Hepatocyte (in vitro differentiated cells): ENCODE measurements at regions not wholly inside any gene's neighbourhood (a gene's known extent, or its start where the extent isn't known, plus 50 kb on each side); places are given as distances from the start of the nearest gene placed in this dataset.

ENCODE experiments used
- EZH2 ChIP-seq: fragments of 200-600 bp; sonication (generic); IDR thresholded peaks from 2 replicates; pipeline ENCODE4 v1.6.1; 2016; ENCODE audit warnings: antibody characterized with exemption, mild to moderate bottlenecking, borderline replicate concordance
- EZH2phosphoT487 ChIP-seq: fragments of 200-600 bp; sonication (generic); IDR thresholded peaks from one replicate; pipeline ENCODE4 v1.6.1; 2018; ENCODE audit warnings: antibody characterized with exemption, mild to moderate bottlenecking, low read depth, moderate library complexity; ENCODE audit not compliant: unreplicated experiment, severe bottlenecking
- TF ChIP-seq, protein P1 (sequence below): fragments of 200-600 bp; sonication (generic); IDR thresholded peaks from 2 replicates; pipeline ENCODE4 v1.5.1; 2016; ENCODE audit warnings: antibody characterized with exemption, mild to moderate bottlenecking; ENCODE audit not compliant: poor library complexity

DNA sequence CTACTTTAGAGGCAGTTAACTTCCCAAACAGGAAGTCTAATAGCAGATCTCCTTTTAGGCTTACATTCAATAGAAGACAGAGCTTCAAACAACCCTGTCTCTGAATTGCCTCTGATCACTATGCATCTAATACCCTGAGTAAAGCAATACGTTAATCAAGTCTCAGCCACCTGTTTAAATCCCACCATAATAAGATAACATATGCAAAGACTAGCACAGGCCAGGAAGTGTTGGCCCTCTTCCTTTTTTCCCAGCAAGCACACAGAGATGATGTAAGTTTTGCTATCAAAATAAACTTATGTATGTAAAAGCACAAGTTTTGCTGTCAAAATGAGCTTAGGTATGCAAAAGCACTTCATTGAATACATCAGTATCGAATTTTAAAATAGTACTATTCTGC lies 385.5 kb downstream of the RND3 start:
- TF ChIP-seq, protein P1, sequence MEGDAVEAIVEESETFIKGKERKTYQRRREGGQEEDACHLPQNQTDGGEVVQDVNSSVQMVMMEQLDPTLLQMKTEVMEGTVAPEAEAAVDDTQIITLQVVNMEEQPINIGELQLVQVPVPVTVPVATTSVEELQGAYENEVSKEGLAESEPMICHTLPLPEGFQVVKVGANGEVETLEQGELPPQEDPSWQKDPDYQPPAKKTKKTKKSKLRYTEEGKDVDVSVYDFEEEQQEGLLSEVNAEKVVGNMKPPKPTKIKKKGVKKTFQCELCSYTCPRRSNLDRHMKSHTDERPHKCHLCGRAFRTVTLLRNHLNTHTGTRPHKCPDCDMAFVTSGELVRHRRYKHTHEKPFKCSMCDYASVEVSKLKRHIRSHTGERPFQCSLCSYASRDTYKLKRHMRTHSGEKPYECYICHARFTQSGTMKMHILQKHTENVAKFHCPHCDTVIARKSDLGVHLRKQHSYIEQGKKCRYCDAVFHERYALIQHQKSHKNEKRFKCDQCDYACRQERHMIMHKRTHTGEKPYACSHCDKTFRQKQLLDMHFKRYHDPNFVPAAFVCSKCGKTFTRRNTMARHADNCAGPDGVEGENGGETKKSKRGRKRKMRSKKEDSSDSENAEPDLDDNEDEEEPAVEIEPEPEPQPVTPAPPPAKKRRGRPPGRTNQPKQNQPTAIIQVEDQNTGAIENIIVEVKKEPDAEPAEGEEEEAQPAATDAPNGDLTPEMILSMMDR, result no peak
- TF ChIP-seq EZH2, result no peak
- no peak for TF ChIP-seq EZH2phosphoT487
